IMR-90 (cell line): ENCODE measurements at regions not wholly inside any gene's neighbourhood (a gene's known extent, or its start where the extent isn't known, plus 50 kb on each side); places are given as distances from the start of the nearest gene placed in this dataset.

ENCODE experiments used
- ATAC-seq: fragments of 200-7000 bp; cut with Tn5 transposase; 2 replicates; pipeline ENCODE4 v1.9.1; 2020; ENCODE audit warnings: low read depth, mild to moderate bottlenecking, moderate library complexity
- BruUV-seq: library from RNA; stranded (reverse); fragments of 400-500 nt; replicated peaks from 2 replicates; lab custom pipeline; 2021; lab: Mats Ljungman, UMichigan
- CTCF ChIA-PET: fragments of 300-600 bp; formaldehyde crosslinking; extraction: SDS; loops from one replicate; lab custom pipeline; 2021; ENCODE audit warnings: antibody characterized with exemption; lab: Yijun Ruan, JAX
- POLR2A ChIA-PET: fragments of 300-600 bp; sonication (Branson Sonifier 250); formaldehyde crosslinking; loops from one replicate; lab custom pipeline; 2022; ENCODE audit warnings: antibody characterized with exemption; ENCODE audit not compliant: unreplicated experiment; lab: Charles Lee
- DNase-seq: peaks from one replicate; pipeline ENCODE4 v3.0.0; 2013
- H2AFZ ChIP-seq: replicated peaks from 2 replicates; pipeline ENCODE3; 2013; ENCODE audit warnings: low read length, mild to moderate bottlenecking; ENCODE audit not compliant: poor library complexity
- H2AK5ac ChIP-seq: 2 replicates; pipeline ENCODE4 v1.6.1; 2013; ENCODE audit warnings: low read depth, low read length, inconsistent platforms
- H2AK9ac ChIP-seq: replicated peaks from 2 replicates; pipeline ENCODE3; 2013; ENCODE audit warnings: mild to moderate bottlenecking, low read depth, low read length, moderate library complexity; ENCODE audit not compliant: poor library complexity
- H2BK120ac ChIP-seq: 2 replicates; pipeline ENCODE4 v1.6.1; 2013; ENCODE audit warnings: low read depth, low read length, inconsistent platforms
- H2BK15ac ChIP-seq: 3 replicates; pipeline ENCODE4 v1.6.1; 2013; ENCODE audit warnings: low read depth, low read length, inconsistent platforms
- H2BK20ac ChIP-seq: 2 replicates; pipeline ENCODE4 v1.6.1; 2013; ENCODE audit warnings: low read depth, mild to moderate bottlenecking, inconsistent platforms, low read length, moderate library complexity
- H2BK5ac ChIP-seq: 2 replicates; pipeline ENCODE4 v1.6.1; 2013; ENCODE audit warnings: mild to moderate bottlenecking, low read depth, low read length, inconsistent platforms; ENCODE audit not compliant: poor library complexity, severe bottlenecking
- H3K14ac ChIP-seq: replicated peaks from 2 replicates; pipeline ENCODE4 v1.6.1; 2013; ENCODE audit warnings: low read depth, low read length, inconsistent platforms
- H3K18ac ChIP-seq: 2 replicates; pipeline ENCODE4 v1.6.1; 2013; ENCODE audit warnings: low read depth, low read length, control low read depth
- H3K23ac ChIP-seq: 2 replicates; pipeline ENCODE4 v1.6.1; 2013; ENCODE audit warnings: low read depth, low read length, inconsistent platforms
- H3K27ac ChIP-seq: 2 replicates; pipeline ENCODE4 v1.5.1; 2013; ENCODE audit warnings: mild to moderate bottlenecking, control low read depth, low read length; ENCODE audit not compliant: insufficient read depth
- H3K27me3 ChIP-seq: 2 replicates; pipeline ENCODE4 v1.6.1; 2013; ENCODE audit warnings: low read length; ENCODE audit not compliant: control insufficient read depth, insufficient read depth
- H3K36me3 ChIP-seq: 2 replicates; pipeline ENCODE4 v1.6.1; 2013; ENCODE audit warnings: low read length, mixed read lengths; ENCODE audit not compliant: control insufficient read depth, insufficient read depth
- H3K4ac ChIP-seq: 2 replicates; pipeline ENCODE4 v1.6.1; 2013; ENCODE audit warnings: low read depth, low read length, inconsistent platforms
- H3K4me1 ChIP-seq: 2 replicates; pipeline ENCODE4 v1.6.1; 2013; ENCODE audit warnings: low read length, mixed read lengths; ENCODE audit not compliant: control insufficient read depth, insufficient read depth
- H3K4me2 ChIP-seq: 2 replicates; pipeline ENCODE4 v1.6.1; 2013; ENCODE audit warnings: low read depth, mild to moderate bottlenecking, control low read depth, low read length, moderate library complexity
- H3K4me3 ChIP-seq: 2 replicates; pipeline ENCODE4 v1.5.1; 2013; ENCODE audit warnings: low read depth, mild to moderate bottlenecking, control low read depth, low read length, moderate library complexity; ENCODE audit not compliant: insufficient read depth
- H3K56ac ChIP-seq: 2 replicates; pipeline ENCODE4 v1.6.1; 2013; ENCODE audit warnings: low read length, inconsistent platforms; ENCODE audit not compliant: insufficient read depth; ENCODE audit errors: extremely low read depth
- H3K79me1 ChIP-seq, 2 experiments: 2 replicates each; pipeline ENCODE4 v1.6.1; 2013; ENCODE audit warnings: low read length in 2 of 2, inconsistent platforms in 1 of 2, low read depth in 1 of 2
- H3K9ac ChIP-seq: 2 replicates; pipeline ENCODE4 v1.6.1; 2013; ENCODE audit warnings: low read depth, low read length, control low read depth
- H3K9me1 ChIP-seq: 2 replicates; pipeline ENCODE4 v1.6.1; 2013; ENCODE audit warnings: low read length, inconsistent platforms; ENCODE audit not compliant: insufficient read depth
- H3K9me3 ChIP-seq: 2 replicates; pipeline ENCODE4 v1.6.1; 2013; ENCODE audit warnings: low read length; ENCODE audit not compliant: control insufficient read depth, insufficient read depth
- H4K20me1 ChIP-seq: 2 replicates; pipeline ENCODE4 v1.6.1; 2013; ENCODE audit warnings: low read length, inconsistent platforms; ENCODE audit not compliant: insufficient read depth
- H4K5ac ChIP-seq: 2 replicates; pipeline ENCODE4 v1.6.1; 2013; ENCODE audit warnings: mild to moderate bottlenecking, low read depth, low read length, control low read depth
- H4K8ac ChIP-seq, 2 experiments: 2 replicates each; pipeline ENCODE4 v1.6.1; 2013; ENCODE audit warnings: low read depth in 2 of 2, low read length in 2 of 2, control low read depth in 1 of 2, inconsistent platforms in 1 of 2
- H4K91ac ChIP-seq: 2 replicates; pipeline ENCODE4 v1.6.1; 2013; ENCODE audit warnings: low read depth, low read length, inconsistent platforms; ENCODE audit not compliant: insufficient read depth
- ELK1 ChIP-seq: fragments of 150-350 bp; IDR thresholded peaks from 2 replicates; pipeline ENCODE4 v1.6.1; 2016; ENCODE audit warnings: low read depth, mild to moderate bottlenecking, low read length, moderate library complexity, borderline replicate concordance
- NFE2L2 ChIP-seq: fragments of 150-350 bp; IDR thresholded peaks from 2 replicates; pipeline ENCODE4 v1.6.1; 2016; ENCODE audit warnings: low read depth, mild to moderate bottlenecking, low read length
- RCOR1 ChIP-seq: IDR thresholded peaks from 2 replicates; pipeline ENCODE4 v1.6.1; 2012; ENCODE audit warnings: mild to moderate bottlenecking, low read length, improper control_type of control experiment; ENCODE audit not compliant: insufficient replicate concordance
- SMC3 ChIP-seq: fragments of 150-350 bp; IDR thresholded peaks from 2 replicates; pipeline ENCODE4 v1.6.1; 2016; ENCODE audit warnings: low read depth, mild to moderate bottlenecking, antibody characterized with exemption, low read length, moderate library complexity
- WGBS, 2 experiments: methylation state at CpG; one replicate each; pipeline versions ENCODE4 v1.1.5 to v1.1.7; 2013; ENCODE audit warnings: missing lambda C conversion rate in 2 of 2; ENCODE audit not compliant: insufficient read length in 1 of 2; ENCODE audit errors: extremely low coverage in 2 of 2; 5-methylcytosine and 5-hydroxymethylcytosine counted together
- dilution Hi-C: fragments of 300-500 bp; cut with HindIII; formaldehyde crosslinking; loops from one replicate; pipeline ENCODE4 v1.14.3; 2018; ENCODE audit warnings: low sequenced_read_pairs; ENCODE audit not compliant: unreplicated experiment
- in situ Hi-C: fragments of 300-500 bp; cut with MboI; formaldehyde crosslinking; loops from 3 replicates; pipeline ENCODE4 v1.14.3; 2019; ENCODE audit warnings: low sequenced_read_pairs, inconsistent platforms, mixed read lengths
- intact Hi-C: fragments of 100-400 bp; cut with micrococcal nuclease; formaldehyde crosslinking; loops from 2 replicates; pipeline ENCODE4 v1.10.0; 2022
- TF ChIP-seq, protein P1 (sequence below): conservative IDR thresholded peaks from 2 replicates; pipeline ENCODE4 v1.5.1; 2012; ENCODE audit warnings: mild to moderate bottlenecking, low read depth, low read length, improper control_type of control experiment

DNA sequence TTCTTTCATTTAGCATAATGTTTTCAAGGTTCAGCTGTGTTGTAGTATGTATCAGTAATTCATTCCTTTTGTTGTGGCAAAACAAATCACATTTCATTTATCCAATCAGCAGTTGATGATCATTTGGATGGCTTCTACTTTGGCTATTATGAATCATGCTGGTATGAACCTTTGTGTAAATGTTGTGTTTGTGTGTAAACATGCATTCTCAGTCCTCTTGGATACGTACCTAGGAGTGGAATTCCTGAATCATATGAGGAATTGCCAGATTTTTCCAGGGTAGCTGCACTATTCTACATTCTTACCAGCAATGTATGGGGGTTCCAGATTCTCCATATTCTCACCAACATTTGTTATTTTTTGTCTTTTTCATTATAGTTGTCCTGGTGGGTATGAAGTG, 578.5 kb upstream of the MKI67 start:
- Histone ChIP-seq H2AK5ac (no peak overlapping the region), H4K91ac (no peak overlapping the region), H3K23ac (no peak overlapping the region), H3K4me1 (no peaks in the 10 kb centered on the region), H3K56ac (no peak overlapping the region), H2BK20ac (no peak overlapping the region), H2AK9ac (no peak overlapping the region), H3K27ac (no peak overlapping the region), H3K27me3 (no peaks in the 10 kb centered on the region), H3K14ac (no peak overlapping the region), H3K9me1 (no peaks in the 10 kb centered on the region), H2BK15ac (no peak overlapping the region), H4K20me1 (no peaks in the 10 kb centered on the region), H3K9ac (no peak overlapping the region), H3K9me3 (peaks cover 21% of the 10 kb centered on the region), H3K79me1 (no peaks in the 10 kb centered on the region), H2BK5ac (no peak overlapping the region), H3K36me3 (no peaks in the 10 kb centered on the region), H3K4me2 (no peak overlapping the region), H4K8ac (no peak overlapping the region), H3K4ac (no peak overlapping the region), H4K5ac (no peak overlapping the region), H2BK120ac (no peak overlapping the region), H3K18ac (no peak overlapping the region), H2AFZ (no peak overlapping the region), H3K4me3 (no peak overlapping the region)
- CTCF ChIA-PET, result interaction anchor here (0.6 kb wide), 1 partner anchor 52 kb away, joined by 5 read pairs; no protein-coding TSS in a partner anchor
- no CpG with 5 or more reads among the region's 1 CpG for WGBS, 2 experiments
- TF ChIP-seq, protein P1, sequence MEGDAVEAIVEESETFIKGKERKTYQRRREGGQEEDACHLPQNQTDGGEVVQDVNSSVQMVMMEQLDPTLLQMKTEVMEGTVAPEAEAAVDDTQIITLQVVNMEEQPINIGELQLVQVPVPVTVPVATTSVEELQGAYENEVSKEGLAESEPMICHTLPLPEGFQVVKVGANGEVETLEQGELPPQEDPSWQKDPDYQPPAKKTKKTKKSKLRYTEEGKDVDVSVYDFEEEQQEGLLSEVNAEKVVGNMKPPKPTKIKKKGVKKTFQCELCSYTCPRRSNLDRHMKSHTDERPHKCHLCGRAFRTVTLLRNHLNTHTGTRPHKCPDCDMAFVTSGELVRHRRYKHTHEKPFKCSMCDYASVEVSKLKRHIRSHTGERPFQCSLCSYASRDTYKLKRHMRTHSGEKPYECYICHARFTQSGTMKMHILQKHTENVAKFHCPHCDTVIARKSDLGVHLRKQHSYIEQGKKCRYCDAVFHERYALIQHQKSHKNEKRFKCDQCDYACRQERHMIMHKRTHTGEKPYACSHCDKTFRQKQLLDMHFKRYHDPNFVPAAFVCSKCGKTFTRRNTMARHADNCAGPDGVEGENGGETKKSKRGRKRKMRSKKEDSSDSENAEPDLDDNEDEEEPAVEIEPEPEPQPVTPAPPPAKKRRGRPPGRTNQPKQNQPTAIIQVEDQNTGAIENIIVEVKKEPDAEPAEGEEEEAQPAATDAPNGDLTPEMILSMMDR, result no peak
- TF ChIP-seq ELK1, result no peak
- no peak for TF ChIP-seq NFE2L2
- no peak for TF ChIP-seq RCOR1
- TF ChIP-seq SMC3, result no peak
- POLR2A ChIA-PET, result no interaction called here
- in situ Hi-C loops (no loop called here), intact Hi-C loops (no loop called here), dilution Hi-C loops (no loop called here)
- no peak for ATAC-seq
- no TSS peak for BruUV-seq
- DNase-seq, result no peak
